Hippocampal formation (tissue), 2 donors: ENCODE measurements at regions not wholly inside any gene's neighbourhood (a gene's known extent, or its start where the extent isn't known, plus 50 kb on each side); places are given as distances from the start of the nearest gene placed in this dataset.

Source experiments
- DNase-seq, 2 donors: peaks; one replicate each; lab custom pipeline; 2025; lab: John Stamatoyannopoulos, UW

DNA sequence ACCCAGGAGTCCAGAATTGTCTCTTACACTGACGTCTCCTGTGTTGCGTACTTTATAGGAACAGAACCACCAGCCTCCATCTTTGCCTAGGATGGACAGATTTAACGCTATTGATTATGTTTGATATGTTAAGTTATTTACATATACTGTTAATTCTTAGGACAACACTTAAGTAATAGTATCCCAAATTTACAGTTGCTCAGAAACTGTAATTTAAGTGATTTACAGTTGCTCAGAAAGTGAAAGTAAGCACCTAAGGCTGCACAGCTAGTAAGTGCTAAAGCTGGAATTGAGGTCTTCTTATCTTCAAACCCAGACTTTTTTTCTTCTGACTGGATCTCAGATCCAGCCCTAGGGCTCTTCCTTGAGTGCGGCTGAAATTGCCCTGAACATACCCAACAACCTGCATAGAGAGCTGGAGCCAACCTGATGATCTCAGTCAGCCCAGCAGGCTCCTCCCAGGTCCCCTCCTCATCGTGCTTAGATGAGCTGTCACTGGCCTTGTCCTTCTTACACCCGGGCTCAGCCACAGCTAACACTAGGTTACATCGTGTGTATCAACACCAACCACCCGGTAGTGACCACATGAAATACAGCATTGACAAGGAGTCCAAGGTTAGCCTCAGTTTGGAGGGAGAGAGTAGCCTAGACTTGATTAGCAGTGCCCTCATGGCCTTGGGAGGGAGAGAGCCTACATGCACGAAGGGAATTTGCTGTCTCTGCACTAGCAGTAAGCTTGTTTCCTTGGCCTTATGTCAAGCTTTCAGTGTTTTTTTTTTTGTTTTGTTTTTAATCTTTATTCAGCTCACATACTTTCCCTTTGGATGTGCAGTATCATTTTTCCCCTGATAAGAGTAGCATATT, 111.1 kb upstream of the ARHGAP5 start:
- no peak for DNase-seq

DNA sequence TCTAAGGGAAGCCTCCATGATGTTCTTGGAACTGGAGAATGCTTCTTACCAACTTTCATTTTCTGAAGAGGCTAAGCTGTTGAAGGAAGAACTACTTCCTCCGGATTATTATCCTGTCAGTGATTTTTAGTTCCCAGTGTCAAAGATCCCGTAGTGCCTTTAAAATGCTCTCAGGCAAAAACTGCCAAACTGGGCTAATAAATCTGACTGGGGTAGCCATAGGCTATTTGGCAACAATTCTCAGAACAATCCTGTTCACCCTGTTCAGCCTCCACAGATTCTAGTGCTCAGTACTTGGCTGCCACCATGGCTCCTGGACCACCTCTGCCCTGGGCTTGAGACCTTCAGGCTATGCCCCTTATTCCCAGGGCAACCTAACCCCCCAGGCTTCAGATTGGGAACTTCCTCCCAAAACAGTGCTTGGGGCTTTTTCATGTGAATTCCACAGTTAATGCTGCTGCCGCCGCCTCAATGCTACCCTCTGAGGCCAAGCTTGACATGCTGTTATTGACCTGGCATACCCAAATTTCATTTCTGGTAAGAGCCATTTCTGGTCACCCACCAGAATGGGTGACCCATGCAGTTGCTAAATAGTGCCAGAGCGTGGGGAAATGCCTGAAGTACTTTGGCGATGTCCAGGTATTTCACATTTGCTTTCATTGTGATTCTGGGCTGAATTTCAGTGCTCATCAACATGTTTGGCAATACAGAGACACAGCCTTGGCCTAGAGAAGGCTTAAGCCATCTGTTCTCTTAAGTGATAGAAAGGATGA, 110.0 kb upstream of the ARHGAP5 start:
- DNase-seq = peak in 1 of 2 donors; percentile 24

DNA sequence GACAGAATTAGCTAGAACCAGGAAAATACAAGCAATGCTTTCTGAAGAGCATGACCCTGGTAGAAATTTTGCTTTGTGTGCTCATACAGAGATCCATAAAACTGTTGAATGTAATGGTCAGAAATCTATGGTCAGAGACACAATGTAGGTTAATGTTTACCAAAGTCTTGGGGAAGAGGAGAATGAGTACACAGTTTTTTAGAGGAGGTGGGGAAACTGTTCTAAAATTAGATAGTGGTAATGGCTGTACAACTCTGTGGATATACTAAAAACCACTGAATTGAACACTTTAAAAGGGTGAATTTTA, 109.5 kb upstream of the ARHGAP5 start:
- DNase-seq = no peak

DNA sequence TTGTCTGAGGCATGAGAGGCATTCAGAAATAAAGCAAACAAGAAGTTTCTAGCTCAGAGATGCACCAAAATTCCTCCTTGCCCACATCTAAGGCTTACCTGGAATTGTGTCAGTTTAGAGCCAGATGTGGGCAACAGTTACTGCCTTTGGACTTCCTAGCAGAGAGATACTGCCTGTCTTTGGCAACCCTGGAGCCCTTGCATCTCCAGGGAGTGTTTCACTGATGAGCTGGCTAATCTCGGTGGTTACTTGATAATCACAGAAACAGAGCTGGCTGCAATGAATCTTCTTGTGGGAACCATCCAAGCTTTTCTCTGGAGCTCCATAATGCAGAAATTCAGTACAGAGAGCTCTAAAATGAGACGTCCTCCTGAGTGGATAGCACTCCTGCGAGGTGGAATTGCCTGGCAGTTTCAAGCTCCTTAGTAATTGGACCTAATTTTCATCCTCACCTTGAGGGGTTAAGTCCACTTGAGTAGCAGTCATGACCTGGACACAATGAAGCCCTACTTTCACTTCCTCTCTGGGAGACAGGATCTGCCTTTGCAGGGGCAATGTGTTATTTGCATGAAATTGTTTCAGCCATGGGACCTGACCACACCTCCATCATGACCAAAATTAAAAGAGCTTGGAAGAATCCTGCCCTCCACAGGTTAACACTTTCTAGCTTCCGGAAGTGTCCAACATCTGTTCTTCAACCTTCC, 108.8 kb upstream of the ARHGAP5 start:
- peak in 1 of 2 donors; percentile 25 for DNase-seq

DNA sequence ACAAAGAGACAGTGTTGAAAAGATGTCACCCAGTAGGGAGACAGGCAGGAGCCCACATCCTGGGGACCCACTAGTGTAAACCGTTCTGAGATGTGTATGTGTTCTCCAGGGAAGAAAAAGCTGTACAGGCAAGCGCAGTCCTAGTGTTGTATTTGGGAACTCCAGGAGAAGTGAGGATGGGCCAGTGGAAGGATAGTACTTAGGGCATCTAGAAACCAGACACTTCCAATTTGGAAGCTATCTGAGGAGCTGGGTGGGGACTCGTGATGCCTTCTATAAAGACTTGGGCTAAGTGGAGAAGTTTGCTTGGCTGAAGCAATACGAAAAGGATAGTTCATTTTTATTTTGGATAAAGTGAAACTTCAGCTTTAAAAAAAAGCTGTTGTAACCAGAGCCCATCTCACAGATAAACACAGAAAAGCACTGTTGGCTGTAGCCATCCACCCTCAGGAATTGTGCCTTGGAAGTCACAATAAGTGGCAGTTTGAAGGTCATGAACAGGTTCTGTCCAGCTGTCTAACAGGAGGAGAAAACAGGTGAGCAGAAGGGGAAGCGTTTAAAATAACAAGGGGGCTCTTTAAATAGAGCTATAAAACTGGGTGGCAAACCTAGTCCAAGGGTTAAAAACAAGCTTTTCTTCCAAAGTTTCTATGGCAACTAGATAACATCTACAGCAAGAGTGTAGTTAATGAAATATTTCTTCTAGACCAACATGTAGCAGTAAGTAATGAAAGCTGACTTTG, 108.0 kb upstream of the ARHGAP5 start:
- no peak for DNase-seq

DNA sequence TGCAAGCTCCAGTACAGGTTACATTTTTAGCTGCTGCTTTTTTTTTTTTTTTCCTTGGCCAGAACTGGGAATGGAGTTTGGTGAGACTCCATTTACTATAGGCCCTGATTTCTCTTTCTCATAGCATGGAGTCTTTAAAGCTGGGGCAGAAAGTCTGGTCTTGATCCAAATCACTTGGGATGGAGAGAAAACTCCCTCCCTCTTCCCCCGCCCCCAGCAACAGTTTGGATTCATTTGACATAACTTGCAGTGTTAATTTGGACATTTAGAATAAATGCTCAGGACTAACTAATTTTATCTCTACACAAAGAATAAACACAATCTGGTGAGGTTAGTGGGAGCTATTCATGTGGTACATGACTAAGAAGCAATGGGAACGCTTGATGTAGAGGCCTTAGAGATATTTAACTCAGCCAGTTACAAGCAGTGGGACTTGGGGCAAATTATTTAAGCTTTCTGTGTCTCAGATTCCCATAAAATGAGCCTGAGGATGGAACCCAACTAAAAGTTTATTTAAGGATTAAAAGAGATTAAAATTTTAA, 107.3 kb upstream of the ARHGAP5 start:
- no peak for DNase-seq

GRCh38 chr14:31970744-31971143, 106.4 kb upstream of the ARHGAP5 start:
- no peak for DNase-seq

GRCh38 chr14:31971612-31972011, 105.5 kb upstream of the ARHGAP5 start:
- no peak for DNase-seq

DNA sequence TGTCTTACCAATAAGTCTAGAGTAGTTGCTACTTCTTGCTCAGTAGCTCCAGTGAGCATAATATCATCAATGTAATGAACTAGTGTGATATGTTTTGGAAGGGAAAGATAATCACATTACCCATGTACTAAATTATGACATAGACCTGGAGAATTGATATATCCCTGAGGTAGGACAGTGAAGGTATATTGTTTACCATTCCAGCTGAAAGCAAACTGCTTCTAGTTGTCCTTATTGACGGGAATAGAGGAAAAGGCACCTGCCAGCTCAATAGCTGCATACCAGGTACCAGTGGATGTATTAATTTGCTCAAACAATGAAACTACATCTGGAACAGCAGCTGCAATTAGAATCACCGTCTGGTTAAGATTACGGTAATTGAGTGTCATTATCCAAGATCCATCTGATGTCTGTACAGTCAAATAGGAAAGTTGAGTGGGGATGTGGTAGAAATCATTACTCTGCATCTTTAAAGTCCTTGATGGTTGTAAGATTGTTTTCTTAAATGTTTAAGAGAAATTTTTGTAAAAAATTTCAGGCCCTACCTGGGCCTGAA, 100.0 kb upstream of the ARHGAP5 start:
- DNase-seq = no peak

GRCh38 chr14:31978423-31978822, 98.7 kb upstream of the ARHGAP5 start:
- no peak for DNase-seq

- no peak for DNase-seq
Measured at GRCh38 chr14:31982642-31983041, 94.5 kb upstream of the ARHGAP5 start.

DNA sequence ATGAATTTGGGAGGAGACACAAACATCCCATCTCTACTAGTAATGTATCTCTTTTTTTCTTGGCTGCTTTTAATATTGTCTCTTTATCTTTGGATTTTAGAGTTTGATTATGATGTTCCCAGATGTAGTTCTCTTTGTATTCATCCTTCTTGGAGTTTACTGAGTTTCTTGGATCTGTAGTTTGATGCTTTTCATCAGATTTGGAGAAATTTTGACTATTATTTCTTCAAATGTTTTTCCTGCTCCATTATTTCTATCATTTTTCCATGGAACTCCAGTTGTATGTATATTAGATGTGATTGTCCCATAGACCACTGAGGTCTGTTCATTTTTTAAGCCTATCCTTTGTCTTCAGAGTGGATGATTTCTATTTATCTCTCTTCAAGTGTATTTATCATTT, 90.7 kb upstream of the ARHGAP5 start:
- DNase-seq = no peak

DNA sequence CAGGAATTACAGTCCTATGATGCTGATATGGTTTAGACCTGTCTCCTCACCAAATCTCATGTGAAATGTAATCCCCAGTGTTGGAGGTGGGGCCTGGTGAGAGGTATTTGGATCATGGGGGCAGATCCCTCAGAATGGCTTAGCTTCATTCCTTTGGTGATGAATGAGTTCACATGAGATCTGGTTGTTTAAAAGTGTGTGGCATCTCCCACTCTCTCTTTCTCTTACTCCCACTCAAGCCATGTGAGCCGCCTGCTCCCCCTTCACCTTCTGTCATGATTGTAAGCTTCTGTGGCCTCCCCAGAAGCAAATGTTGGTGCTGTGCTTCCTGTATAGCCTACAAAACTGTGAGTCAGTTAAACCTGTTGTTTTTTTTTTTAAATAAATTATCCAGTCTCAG, 89.4 kb upstream of the ARHGAP5 start:
- DNase-seq = no peak

GRCh38 chr14:31988244-31988643, 88.9 kb upstream of the ARHGAP5 start:
- no peak for DNase-seq

DNA sequence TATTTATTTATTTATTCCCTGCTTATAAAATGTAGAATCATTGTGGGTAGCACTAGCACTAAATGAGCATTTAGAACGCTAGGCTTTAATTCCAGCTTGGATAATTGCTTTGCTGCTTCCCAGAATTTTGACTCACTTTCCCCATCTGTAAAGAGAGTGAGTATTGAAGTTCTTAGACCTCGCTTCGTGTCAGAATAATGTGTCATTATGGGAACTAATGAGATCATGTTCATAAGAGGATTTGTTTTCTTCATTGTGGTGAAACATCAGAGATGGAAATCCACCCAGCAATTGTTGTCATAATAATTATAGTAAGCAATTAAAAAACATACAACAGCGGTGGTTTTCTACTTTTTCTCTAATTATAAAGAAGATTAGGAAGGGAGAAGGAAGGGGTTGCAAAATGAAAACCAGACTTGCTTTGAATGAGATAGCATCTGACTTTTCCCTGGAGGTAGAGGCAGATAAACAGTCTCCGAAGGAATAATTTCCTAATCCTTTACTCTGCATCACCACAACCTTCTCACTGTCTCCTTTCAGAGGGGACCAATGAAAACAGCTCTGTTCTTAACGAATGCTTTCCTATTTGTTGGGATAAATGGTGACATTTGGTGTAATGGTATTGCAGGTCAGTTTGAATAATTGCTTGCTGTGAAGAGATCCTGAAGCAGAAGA, 86.8 kb upstream of the ARHGAP5 start:
- no peak for DNase-seq

- peak in 1 of 2 donors; percentile 38 for DNase-seq
Measured at GRCh38 chr14:31990926-31991572, 86.1 kb upstream of the ARHGAP5 start.

DNA sequence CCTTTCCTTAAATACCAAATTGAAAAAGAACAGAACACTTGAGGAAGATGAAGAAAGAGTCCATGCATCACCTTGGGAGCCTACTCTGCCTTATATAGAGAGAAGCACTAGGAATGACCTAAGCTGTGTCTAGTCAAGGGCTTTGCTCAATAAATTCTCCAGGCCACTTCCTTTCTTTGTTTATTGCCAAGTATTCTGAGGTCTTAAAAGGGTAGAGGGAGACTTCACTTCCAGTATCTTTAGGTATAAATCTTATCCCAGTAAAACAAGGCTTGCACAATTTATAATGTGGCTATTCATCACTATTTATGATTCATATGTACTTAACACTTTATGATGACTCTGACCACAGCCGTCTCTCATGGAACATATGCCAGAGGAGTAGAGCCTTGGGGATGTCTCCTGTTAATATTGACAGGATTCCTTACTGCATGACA, 85.1 kb upstream of the ARHGAP5 start:
- no peak for DNase-seq

GRCh38 chr14:31993521-31993951, 83.6 kb upstream of the ARHGAP5 start:
- DNase-seq = no peak

DNA sequence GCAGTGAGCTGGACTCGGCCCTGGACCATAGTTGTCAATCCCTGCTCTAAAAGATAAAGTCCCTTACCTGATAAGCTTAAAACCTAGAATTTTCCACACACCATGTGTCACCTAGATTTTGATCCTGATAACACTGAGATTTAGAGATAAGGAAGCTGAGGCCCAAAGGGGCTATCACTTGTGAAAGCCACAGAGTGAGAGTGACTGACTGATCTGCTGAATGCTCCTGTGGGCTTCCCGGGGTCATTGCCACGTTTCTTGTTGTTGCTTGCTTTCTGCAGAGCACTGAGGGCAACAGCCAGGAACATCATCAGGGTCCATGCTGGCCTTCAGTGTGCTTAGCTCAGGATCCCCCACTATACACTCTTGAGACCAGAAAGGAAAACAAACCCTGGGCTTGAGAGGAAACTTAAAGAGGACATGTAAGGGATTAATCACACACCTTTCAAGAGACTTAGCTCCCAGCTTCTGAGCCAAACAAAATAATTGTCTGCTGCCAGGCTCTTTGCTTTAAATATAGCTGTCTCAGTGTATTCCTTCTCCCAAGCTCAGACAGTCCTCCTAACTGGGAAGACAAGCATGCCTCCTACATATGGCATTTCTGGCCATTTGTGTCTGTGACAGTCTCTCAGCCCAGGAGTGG, 82.6 kb upstream of the ARHGAP5 start:
- DNase-seq = no peak

- no peak for DNase-seq
Measured at GRCh38 chr14:32003585-32003984, 73.5 kb upstream of the ARHGAP5 start.
